ENCODE measurements at regions not wholly inside any gene's neighbourhood (a gene's known extent, or its start where the extent isn't known, plus 50 kb on each side); places are given as distances from the start of the nearest gene placed in this dataset.

- H3K4me3 ChIP-seq: no peak overlapping the region
- H3K4me1 ChIP-seq: no peaks in the 10 kb centered on the region
- TF ChIP-seq EP300 (IDR thresholded peaks at IDR 0.05): no peak
- TF ChIP-seq POLR2AphosphoS5 (IDR thresholded peaks at IDR 0.05): no peak
- TF ChIP-seq CTCF (IDR thresholded peaks at IDR 0.05): no peak
- TF ChIP-seq POLR2A (IDR thresholded peaks at IDR 0.05): no peak
- WGBS, 2 donors (ENCODE audit: low coverage in 1 of 2): 32% methylated on average over 5 of the region's 6 CpGs; no CpG with 5 or more reads in 1 of the 2 donors
- no peaks in the 10 kb centered on the region for H3K9me3 ChIP-seq
- no peaks in the 10 kb centered on the region for H3K36me3 ChIP-seq
- no peak overlapping the region for H3K27ac ChIP-seq
- H3K27me3 ChIP-seq: no peaks in the 10 kb centered on the region
- no peak for ATAC-seq
Measured at GRCh38 chr15:69780374-69780773, 317.3 kb downstream of the TLE3 start.

GRCh38 chr15:69780981-69781380 is 316.7 kb downstream of the TLE3 start:
- Histone ChIP-seq H3K36me3 (no peaks in the 10 kb centered on the region), H3K27ac (no peak overlapping the region), H3K4me1 (no peaks in the 10 kb centered on the region), H3K4me3 (no peak overlapping the region), H3K9me3 (no peaks in the 10 kb centered on the region), H3K27me3 (no peaks in the 10 kb centered on the region)
- TF ChIP-seq CTCF (IDR thresholded peaks at IDR 0.05) (no peak), EP300 (IDR thresholded peaks at IDR 0.05) (no peak), POLR2AphosphoS5 (IDR thresholded peaks at IDR 0.05) (no peak), POLR2A (IDR thresholded peaks at IDR 0.05) (no peak)
- WGBS, 2 donors (ENCODE audit: low coverage in 1 of 2): 58 to 61% methylated on average over 2 to 5 of the region's 6 CpGs
- ATAC-seq: no peak

DNA sequence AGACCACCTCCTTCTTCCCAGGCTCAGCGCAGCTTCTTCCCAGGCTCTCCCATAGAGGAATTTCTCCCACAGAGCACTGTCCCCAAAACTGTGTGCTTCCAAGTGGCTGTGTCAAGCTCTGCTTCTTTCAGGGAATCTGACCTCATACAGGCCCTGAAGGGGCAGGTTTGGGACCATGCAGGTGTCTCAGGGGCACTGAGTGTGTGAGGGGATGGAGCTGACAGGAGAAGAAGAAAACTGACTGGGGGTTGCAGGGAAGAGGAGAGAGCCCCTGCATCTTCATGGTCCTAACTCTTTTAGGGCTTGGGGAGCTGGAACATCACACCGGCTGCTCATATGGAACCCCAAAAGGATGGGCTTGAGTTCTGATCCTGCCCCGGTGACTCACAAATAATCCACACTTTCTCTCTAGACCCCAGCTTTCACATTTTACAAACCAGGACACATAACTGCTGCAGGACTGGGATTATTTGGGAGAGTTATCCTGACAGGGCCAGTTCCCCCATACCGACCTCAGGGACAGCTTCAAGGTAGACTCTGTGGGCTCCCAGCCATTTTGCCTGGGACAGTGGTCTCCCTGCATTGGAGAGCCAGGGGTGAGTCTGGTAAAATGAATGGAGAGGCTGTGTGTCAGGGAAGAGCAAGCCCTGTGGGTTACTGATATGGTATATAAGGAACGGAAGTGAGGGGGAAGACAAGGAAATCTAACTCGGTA is 316.1 kb downstream of the TLE3 start:
- no peak for ATAC-seq

DNA sequence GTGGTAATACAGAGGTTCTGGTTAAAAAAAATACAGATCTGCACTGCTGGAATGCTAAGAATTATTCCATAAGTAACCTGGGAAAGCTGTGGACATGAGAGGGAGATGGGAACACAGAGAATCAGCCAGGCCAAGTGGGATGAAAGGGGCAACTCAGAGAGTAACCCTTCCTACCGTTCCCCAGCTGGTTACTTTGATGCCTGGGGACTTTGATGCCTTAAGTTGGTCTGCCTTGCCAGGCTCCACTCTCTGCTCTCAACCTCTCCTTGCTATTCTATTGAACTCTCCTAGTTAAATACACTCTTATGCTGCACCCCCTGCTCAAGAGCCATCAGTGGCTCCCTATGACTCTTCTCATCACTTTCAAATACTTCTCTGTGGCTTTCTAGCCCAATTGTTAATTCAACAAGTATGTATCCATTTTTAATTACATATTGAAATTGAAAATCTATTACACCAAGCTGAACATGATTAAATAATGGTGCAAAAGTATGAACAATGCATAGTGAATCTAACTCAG is 315.5 kb downstream of the TLE3 start:
- TF ChIP-seq CTCF (IDR thresholded peaks at IDR 0.05) (no peak), POLR2A (IDR thresholded peaks at IDR 0.05) (no peak), EP300 (IDR thresholded peaks at IDR 0.05) (no peak), POLR2AphosphoS5 (IDR thresholded peaks at IDR 0.05) (no peak)
- no peaks in the 10 kb centered on the region for H3K36me3 ChIP-seq
- 55 to 100% methylated on average over 1 of the region's 1 CpG for WGBS, 2 donors (ENCODE audit: low coverage in 1 of 2)
- H3K4me1 ChIP-seq: no peaks in the 10 kb centered on the region
- no peaks in the 10 kb centered on the region for H3K27me3 ChIP-seq
- H3K9me3 ChIP-seq: no peaks in the 10 kb centered on the region
- H3K27ac ChIP-seq: no peak overlapping the region
- H3K4me3 ChIP-seq: no peak overlapping the region
- no peak for ATAC-seq

More for the DNA sequence above, 316.1 kb downstream of the TLE3 start:
- H3K36me3 ChIP-seq: no peaks in the 10 kb centered on the region
- H3K4me3 ChIP-seq: no peak overlapping the region
- no peak overlapping the region for H3K27ac ChIP-seq
- H3K27me3 ChIP-seq: no peaks in the 10 kb centered on the region
- no peaks in the 10 kb centered on the region for H3K9me3 ChIP-seq
- TF ChIP-seq POLR2AphosphoS5 (IDR thresholded peaks at IDR 0.05) (no peak), EP300 (IDR thresholded peaks at IDR 0.05) (no peak), POLR2A (IDR thresholded peaks at IDR 0.05) (no peak)
- no peaks in the 10 kb centered on the region for H3K4me1 ChIP-seq
- WGBS, 2 donors (ENCODE audit: low coverage in 1 of 2): 69 to 93% methylated on average over 3 of the region's 6 CpGs

DNA sequence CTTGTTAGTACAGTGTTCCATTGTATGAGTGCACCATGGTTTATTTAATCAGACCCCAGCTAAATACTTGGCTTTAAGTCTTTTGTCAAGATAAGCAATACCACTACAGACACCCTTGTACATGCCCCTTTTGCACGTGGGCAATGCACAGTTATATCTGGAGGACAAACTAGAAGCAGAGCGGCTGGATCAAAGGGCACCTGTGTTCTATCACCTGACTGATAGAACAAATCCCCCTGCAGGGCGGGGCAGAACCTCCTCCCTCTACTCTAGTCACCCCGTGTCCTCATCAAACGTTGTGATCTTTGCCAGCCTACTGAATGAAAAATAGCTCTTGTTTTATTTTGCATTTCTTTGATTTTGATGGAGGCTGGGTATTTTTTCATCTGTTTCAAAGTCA is 314.9 kb downstream of the TLE3 start:
- no peak overlapping the region for H3K4me3 ChIP-seq
- H3K9me3 ChIP-seq: no peaks in the 10 kb centered on the region
- no peak overlapping the region for H3K27ac ChIP-seq
- WGBS, 2 donors (ENCODE audit: low coverage in 1 of 2): 51 to 62% methylated on average over 4 to 5 of the region's 5 CpGs
- no peaks in the 10 kb centered on the region for H3K4me1 ChIP-seq
- H3K27me3 ChIP-seq: peaks cover 2% of the 10 kb centered on the region
- no peaks in the 10 kb centered on the region for H3K36me3 ChIP-seq
- no peak for ATAC-seq
- TF ChIP-seq POLR2A (IDR thresholded peaks at IDR 0.05) (no peak), EP300 (IDR thresholded peaks at IDR 0.05) (no peak), POLR2AphosphoS5 (IDR thresholded peaks at IDR 0.05) (no peak), CTCF (IDR thresholded peaks at IDR 0.05) (no peak)

Data from gastroesophageal sphincter (tissue), 4 donors.